IMR-90 (cell line): ENCODE measurements at regions not wholly inside any gene's neighbourhood (a gene's known extent, or its start where the extent isn't known, plus 50 kb on each side); places are given as distances from the start of the nearest gene placed in this dataset.

Experiments used
- ATAC-seq: fragments of 200-7000 bp; cut with Tn5 transposase; 2 replicates; pipeline ENCODE4 v1.9.1; 2020; ENCODE audit warnings: low read depth, mild to moderate bottlenecking, moderate library complexity
- BruUV-seq: library from RNA; stranded (reverse); fragments of 400-500 nt; replicated peaks from 2 replicates; lab custom pipeline; 2021; lab: Mats Ljungman, UMichigan
- CTCF ChIA-PET: fragments of 300-600 bp; formaldehyde crosslinking; extraction: SDS; loops from one replicate; lab custom pipeline; 2021; ENCODE audit warnings: antibody characterized with exemption; lab: Yijun Ruan, JAX
- POLR2A ChIA-PET: fragments of 300-600 bp; sonication (Branson Sonifier 250); formaldehyde crosslinking; loops from one replicate; lab custom pipeline; 2022; ENCODE audit warnings: antibody characterized with exemption; ENCODE audit not compliant: unreplicated experiment; lab: Charles Lee
- DNase-seq: peaks from one replicate; pipeline ENCODE4 v3.0.0; 2013
- H2AFZ ChIP-seq: replicated peaks from 2 replicates; pipeline ENCODE3; 2013; ENCODE audit warnings: low read length, mild to moderate bottlenecking; ENCODE audit not compliant: poor library complexity
- H2AK5ac ChIP-seq: 2 replicates; pipeline ENCODE4 v1.6.1; 2013; ENCODE audit warnings: low read depth, low read length, inconsistent platforms
- H2AK9ac ChIP-seq: replicated peaks from 2 replicates; pipeline ENCODE3; 2013; ENCODE audit warnings: mild to moderate bottlenecking, low read depth, low read length, moderate library complexity; ENCODE audit not compliant: poor library complexity
- H2BK120ac ChIP-seq: 2 replicates; pipeline ENCODE4 v1.6.1; 2013; ENCODE audit warnings: low read depth, low read length, inconsistent platforms
- H2BK15ac ChIP-seq: 3 replicates; pipeline ENCODE4 v1.6.1; 2013; ENCODE audit warnings: low read depth, low read length, inconsistent platforms
- H2BK20ac ChIP-seq: 2 replicates; pipeline ENCODE4 v1.6.1; 2013; ENCODE audit warnings: low read depth, mild to moderate bottlenecking, inconsistent platforms, low read length, moderate library complexity
- H2BK5ac ChIP-seq: 2 replicates; pipeline ENCODE4 v1.6.1; 2013; ENCODE audit warnings: mild to moderate bottlenecking, low read depth, low read length, inconsistent platforms; ENCODE audit not compliant: poor library complexity, severe bottlenecking
- H3K14ac ChIP-seq: replicated peaks from 2 replicates; pipeline ENCODE4 v1.6.1; 2013; ENCODE audit warnings: low read depth, low read length, inconsistent platforms
- H3K18ac ChIP-seq: 2 replicates; pipeline ENCODE4 v1.6.1; 2013; ENCODE audit warnings: low read depth, low read length, control low read depth
- H3K23ac ChIP-seq: 2 replicates; pipeline ENCODE4 v1.6.1; 2013; ENCODE audit warnings: low read depth, low read length, inconsistent platforms
- H3K27ac ChIP-seq: 2 replicates; pipeline ENCODE4 v1.5.1; 2013; ENCODE audit warnings: mild to moderate bottlenecking, control low read depth, low read length; ENCODE audit not compliant: insufficient read depth
- H3K27me3 ChIP-seq: 2 replicates; pipeline ENCODE4 v1.6.1; 2013; ENCODE audit warnings: low read length; ENCODE audit not compliant: control insufficient read depth, insufficient read depth
- H3K36me3 ChIP-seq: 2 replicates; pipeline ENCODE4 v1.6.1; 2013; ENCODE audit warnings: low read length, mixed read lengths; ENCODE audit not compliant: control insufficient read depth, insufficient read depth
- H3K4ac ChIP-seq: 2 replicates; pipeline ENCODE4 v1.6.1; 2013; ENCODE audit warnings: low read depth, low read length, inconsistent platforms
- H3K4me1 ChIP-seq: 2 replicates; pipeline ENCODE4 v1.6.1; 2013; ENCODE audit warnings: low read length, mixed read lengths; ENCODE audit not compliant: control insufficient read depth, insufficient read depth
- H3K4me2 ChIP-seq: 2 replicates; pipeline ENCODE4 v1.6.1; 2013; ENCODE audit warnings: low read depth, mild to moderate bottlenecking, control low read depth, low read length, moderate library complexity
- H3K4me3 ChIP-seq: 2 replicates; pipeline ENCODE4 v1.5.1; 2013; ENCODE audit warnings: low read depth, mild to moderate bottlenecking, control low read depth, low read length, moderate library complexity; ENCODE audit not compliant: insufficient read depth
- H3K56ac ChIP-seq: 2 replicates; pipeline ENCODE4 v1.6.1; 2013; ENCODE audit warnings: low read length, inconsistent platforms; ENCODE audit not compliant: insufficient read depth; ENCODE audit errors: extremely low read depth
- H3K79me1 ChIP-seq, 2 experiments: 2 replicates each; pipeline ENCODE4 v1.6.1; 2013; ENCODE audit warnings: low read length in 2 of 2, inconsistent platforms in 1 of 2, low read depth in 1 of 2
- H3K9ac ChIP-seq: 2 replicates; pipeline ENCODE4 v1.6.1; 2013; ENCODE audit warnings: low read depth, low read length, control low read depth
- H3K9me1 ChIP-seq: 2 replicates; pipeline ENCODE4 v1.6.1; 2013; ENCODE audit warnings: low read length, inconsistent platforms; ENCODE audit not compliant: insufficient read depth
- H3K9me3 ChIP-seq: 2 replicates; pipeline ENCODE4 v1.6.1; 2013; ENCODE audit warnings: low read length; ENCODE audit not compliant: control insufficient read depth, insufficient read depth
- H4K20me1 ChIP-seq: 2 replicates; pipeline ENCODE4 v1.6.1; 2013; ENCODE audit warnings: low read length, inconsistent platforms; ENCODE audit not compliant: insufficient read depth
- H4K5ac ChIP-seq: 2 replicates; pipeline ENCODE4 v1.6.1; 2013; ENCODE audit warnings: mild to moderate bottlenecking, low read depth, low read length, control low read depth
- H4K8ac ChIP-seq, 2 experiments: 2 replicates each; pipeline ENCODE4 v1.6.1; 2013; ENCODE audit warnings: low read depth in 2 of 2, low read length in 2 of 2, control low read depth in 1 of 2, inconsistent platforms in 1 of 2
- H4K91ac ChIP-seq: 2 replicates; pipeline ENCODE4 v1.6.1; 2013; ENCODE audit warnings: low read depth, low read length, inconsistent platforms; ENCODE audit not compliant: insufficient read depth
- BHLHE40 ChIP-seq: fragments of 150-350 bp; IDR thresholded peaks from 2 replicates; pipeline ENCODE4 v1.6.1; 2016; ENCODE audit warnings: mild to moderate bottlenecking, low read depth, low read length
- FOS ChIP-seq: fragments of 150-350 bp; IDR thresholded peaks from 2 replicates; pipeline ENCODE4 v1.6.1; 2016; ENCODE audit warnings: low read depth, low read length
- MAFK ChIP-seq: IDR thresholded peaks from 2 replicates; pipeline ENCODE4 v1.6.1; 2012; ENCODE audit warnings: low read depth, low read length, improper control_type of control experiment
- MAZ ChIP-seq: IDR thresholded peaks from 2 replicates; pipeline ENCODE4 v1.6.1; 2012; ENCODE audit warnings: low read depth, mild to moderate bottlenecking, low read length, improper control_type of control experiment, moderate library complexity, borderline replicate concordance
- MXI1 ChIP-seq: IDR thresholded peaks from 2 replicates; pipeline ENCODE4 v1.6.1; 2012; ENCODE audit warnings: low read depth, mild to moderate bottlenecking, low read length, moderate library complexity, borderline replicate concordance
- NFE2L2 ChIP-seq: fragments of 150-350 bp; IDR thresholded peaks from 2 replicates; pipeline ENCODE4 v1.6.1; 2016; ENCODE audit warnings: low read depth, mild to moderate bottlenecking, low read length
- POLR2A ChIP-seq: IDR thresholded peaks from 2 replicates; pipeline ENCODE4 v1.6.1; 2012; ENCODE audit warnings: mild to moderate bottlenecking, low read depth, low read length
- RCOR1 ChIP-seq: IDR thresholded peaks from 2 replicates; pipeline ENCODE4 v1.6.1; 2012; ENCODE audit warnings: mild to moderate bottlenecking, low read length, improper control_type of control experiment; ENCODE audit not compliant: insufficient replicate concordance
- SMC3 ChIP-seq: fragments of 150-350 bp; IDR thresholded peaks from 2 replicates; pipeline ENCODE4 v1.6.1; 2016; ENCODE audit warnings: low read depth, mild to moderate bottlenecking, antibody characterized with exemption, low read length, moderate library complexity
- WGBS, 2 experiments: methylation state at CpG; one replicate each; pipeline versions ENCODE4 v1.1.5 to v1.1.7; 2013; ENCODE audit warnings: missing lambda C conversion rate in 2 of 2; ENCODE audit not compliant: insufficient read length in 1 of 2; ENCODE audit errors: extremely low coverage in 2 of 2; 5-methylcytosine and 5-hydroxymethylcytosine counted together
- dilution Hi-C: fragments of 300-500 bp; cut with HindIII; formaldehyde crosslinking; loops from one replicate; pipeline ENCODE4 v1.14.3; 2018; ENCODE audit warnings: low sequenced_read_pairs; ENCODE audit not compliant: unreplicated experiment
- in situ Hi-C: fragments of 300-500 bp; cut with MboI; formaldehyde crosslinking; loops from 3 replicates; pipeline ENCODE4 v1.14.3; 2019; ENCODE audit warnings: low sequenced_read_pairs, inconsistent platforms, mixed read lengths
- intact Hi-C: fragments of 100-400 bp; cut with micrococcal nuclease; formaldehyde crosslinking; loops from 2 replicates; pipeline ENCODE4 v1.10.0; 2022
- TF ChIP-seq, protein P1 (sequence below): fragments of 150-350 bp; IDR thresholded peaks from 2 replicates; pipeline ENCODE4 v1.6.1; 2016; ENCODE audit warnings: low read depth, mild to moderate bottlenecking, low read length, moderate library complexity, borderline replicate concordance
- TF ChIP-seq, protein P2 (sequence below): conservative IDR thresholded peaks from 2 replicates; pipeline ENCODE4 v1.5.1; 2012; ENCODE audit warnings: mild to moderate bottlenecking, low read depth, low read length, improper control_type of control experiment

DNA sequence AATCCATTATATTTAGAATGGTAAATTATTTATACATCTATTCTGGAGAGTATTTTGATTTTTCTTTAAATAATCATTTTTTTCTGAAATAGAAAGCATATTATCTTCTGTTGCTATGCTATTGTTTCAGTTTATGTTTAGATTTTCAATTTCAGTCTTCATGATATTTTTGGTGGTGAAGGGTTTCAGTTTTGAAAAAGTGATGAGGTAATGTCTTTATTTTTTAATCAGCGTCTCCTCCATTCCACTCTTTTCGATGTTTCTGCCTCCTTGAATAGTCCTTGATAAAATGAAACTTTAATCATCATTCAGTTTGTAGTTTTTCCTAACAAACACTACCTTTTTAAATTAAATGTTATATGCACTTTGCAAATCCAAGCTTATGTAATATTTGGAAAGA is 428.6 kb downstream of the PTPRC start:
- H3K9me3 ChIP-seq, result no peaks in the 10 kb centered on the region
- H2BK120ac ChIP-seq, result no peak overlapping the region
- no peak overlapping the region for H3K4me2 ChIP-seq
- H3K9ac ChIP-seq, result no peak overlapping the region
- H4K8ac ChIP-seq, result no peak overlapping the region
- no peaks in the 10 kb centered on the region for H4K20me1 ChIP-seq
- H3K4ac ChIP-seq, result no peak overlapping the region
- intact Hi-C loops, result no loop called here
- H3K9me1 ChIP-seq, result no peaks in the 10 kb centered on the region
- no peak overlapping the region for H3K4me3 ChIP-seq
- H3K23ac ChIP-seq, result no peak overlapping the region
- no peak overlapping the region for H4K91ac ChIP-seq
- ChIA-PET CTCF (no interaction called here), POLR2A (no interaction called here)
- no peak overlapping the region for H2AK9ac ChIP-seq
- dilution Hi-C loops, result no loop called here
- BruUV-seq, result no TSS peak
- no peak overlapping the region for H3K14ac ChIP-seq
- no peak for ATAC-seq
- no CpG with 5 or more reads among the region's 2 CpGs for WGBS, 2 experiments
- H4K5ac ChIP-seq, result no peak overlapping the region
- no peak overlapping the region for H2AFZ ChIP-seq
- peaks cover 2% of the 10 kb centered on the region; the same call in 1 of the 2 replicates for H3K4me1 ChIP-seq
- H3K27ac ChIP-seq, result no peak overlapping the region
- no peak overlapping the region for H2BK5ac ChIP-seq
- TF ChIP-seq POLR2A (no peak), SMC3 (no peak), MAFK (no peak), BHLHE40 (no peak), NFE2L2 (no peak), MXI1 (no peak), RCOR1 (no peak), FOS (no peak), MAZ (no peak)
- TF ChIP-seq, protein P1, sequence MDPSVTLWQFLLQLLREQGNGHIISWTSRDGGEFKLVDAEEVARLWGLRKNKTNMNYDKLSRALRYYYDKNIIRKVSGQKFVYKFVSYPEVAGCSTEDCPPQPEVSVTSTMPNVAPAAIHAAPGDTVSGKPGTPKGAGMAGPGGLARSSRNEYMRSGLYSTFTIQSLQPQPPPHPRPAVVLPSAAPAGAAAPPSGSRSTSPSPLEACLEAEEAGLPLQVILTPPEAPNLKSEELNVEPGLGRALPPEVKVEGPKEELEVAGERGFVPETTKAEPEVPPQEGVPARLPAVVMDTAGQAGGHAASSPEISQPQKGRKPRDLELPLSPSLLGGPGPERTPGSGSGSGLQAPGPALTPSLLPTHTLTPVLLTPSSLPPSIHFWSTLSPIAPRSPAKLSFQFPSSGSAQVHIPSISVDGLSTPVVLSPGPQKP, result no peak
- TF ChIP-seq, protein P2, sequence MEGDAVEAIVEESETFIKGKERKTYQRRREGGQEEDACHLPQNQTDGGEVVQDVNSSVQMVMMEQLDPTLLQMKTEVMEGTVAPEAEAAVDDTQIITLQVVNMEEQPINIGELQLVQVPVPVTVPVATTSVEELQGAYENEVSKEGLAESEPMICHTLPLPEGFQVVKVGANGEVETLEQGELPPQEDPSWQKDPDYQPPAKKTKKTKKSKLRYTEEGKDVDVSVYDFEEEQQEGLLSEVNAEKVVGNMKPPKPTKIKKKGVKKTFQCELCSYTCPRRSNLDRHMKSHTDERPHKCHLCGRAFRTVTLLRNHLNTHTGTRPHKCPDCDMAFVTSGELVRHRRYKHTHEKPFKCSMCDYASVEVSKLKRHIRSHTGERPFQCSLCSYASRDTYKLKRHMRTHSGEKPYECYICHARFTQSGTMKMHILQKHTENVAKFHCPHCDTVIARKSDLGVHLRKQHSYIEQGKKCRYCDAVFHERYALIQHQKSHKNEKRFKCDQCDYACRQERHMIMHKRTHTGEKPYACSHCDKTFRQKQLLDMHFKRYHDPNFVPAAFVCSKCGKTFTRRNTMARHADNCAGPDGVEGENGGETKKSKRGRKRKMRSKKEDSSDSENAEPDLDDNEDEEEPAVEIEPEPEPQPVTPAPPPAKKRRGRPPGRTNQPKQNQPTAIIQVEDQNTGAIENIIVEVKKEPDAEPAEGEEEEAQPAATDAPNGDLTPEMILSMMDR, result no peak
- H3K36me3 ChIP-seq, result no peaks in the 10 kb centered on the region
- H2BK15ac ChIP-seq, result no peak overlapping the region
- no peak for DNase-seq
- H2AK5ac ChIP-seq, result no peak overlapping the region
- in situ Hi-C loops, result no loop called here
- no peaks in the 10 kb centered on the region for H3K27me3 ChIP-seq
- no peak overlapping the region for H3K18ac ChIP-seq
- H3K79me1 ChIP-seq, result no peaks in the 10 kb centered on the region
- H3K56ac ChIP-seq, result no peak overlapping the region
- no peak overlapping the region for H2BK20ac ChIP-seq
